ENCODE measurements at regions not wholly inside any gene's neighbourhood (a gene's known extent, or its start where the extent isn't known, plus 50 kb on each side); places are given as distances from the start of the nearest gene placed in this dataset.

DNA sequence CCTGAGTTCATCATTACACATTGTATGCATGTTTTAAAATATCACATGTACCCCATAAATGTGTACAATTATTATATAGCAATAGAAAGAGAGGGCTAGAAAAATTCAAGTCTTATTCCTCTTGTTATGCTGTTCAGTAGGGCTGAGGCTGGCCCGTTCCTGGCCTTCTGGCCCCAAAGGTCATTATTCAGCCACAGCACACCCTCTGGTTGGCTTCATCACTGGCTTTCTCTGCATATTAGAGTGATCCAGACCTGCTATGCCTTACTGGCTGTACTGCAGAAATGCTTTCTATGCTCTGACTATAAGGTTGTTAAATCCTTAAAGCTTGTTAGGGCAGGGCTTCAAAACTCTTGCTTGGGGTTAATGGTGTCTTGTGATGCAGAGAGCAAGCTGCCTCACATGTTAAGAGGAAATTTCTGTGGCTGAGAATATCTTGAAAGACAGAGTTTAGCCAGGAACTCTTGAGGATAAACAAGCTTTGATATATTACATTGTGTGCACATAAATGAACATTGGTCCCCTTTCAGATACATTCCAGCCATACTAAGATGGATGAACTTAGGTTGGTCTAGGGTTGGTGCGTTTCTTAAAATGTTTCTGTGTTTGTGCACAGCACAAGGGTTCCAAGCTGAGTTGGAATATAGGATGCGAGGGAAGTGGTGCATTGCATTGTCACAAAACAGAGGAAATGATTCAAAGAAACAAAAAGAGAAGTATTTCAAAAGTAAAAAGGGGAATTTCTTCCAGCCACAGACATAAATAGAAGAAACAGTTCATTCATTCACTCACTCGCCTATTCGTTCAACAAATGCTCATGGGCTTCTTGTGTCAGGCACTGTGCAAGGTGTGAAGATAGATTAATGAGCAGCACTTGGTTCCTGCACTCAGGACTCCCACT lies 61.6 kb upstream of the WDR11 start:
- H3K9me3 Mint-ChIP-seq (ENCODE audit: unreplicated experiment): no peaks in the 10 kb centered on the region
- H3K36me3 ChIP-seq (ENCODE audit: control insufficient read depth, insufficient read depth, low read length): no peaks in the 10 kb centered on the region
- no peaks in the 10 kb centered on the region for H3K4me1 ChIP-seq
- intact Hi-C loops (cut with micrococcal nuclease; ENCODE audit: unreplicated experiment): no loop called here
- no TSS peak for BruUV-seq (replicated peaks)
- no peak overlapping the region for H3K27ac Mint-ChIP-seq (ENCODE audit: unreplicated experiment)
- POLR2A ChIA-PET: no interaction called here
- no peaks in the 10 kb centered on the region for H3K9me3 ChIP-seq
- TF ChIP-seq, protein P1, sequence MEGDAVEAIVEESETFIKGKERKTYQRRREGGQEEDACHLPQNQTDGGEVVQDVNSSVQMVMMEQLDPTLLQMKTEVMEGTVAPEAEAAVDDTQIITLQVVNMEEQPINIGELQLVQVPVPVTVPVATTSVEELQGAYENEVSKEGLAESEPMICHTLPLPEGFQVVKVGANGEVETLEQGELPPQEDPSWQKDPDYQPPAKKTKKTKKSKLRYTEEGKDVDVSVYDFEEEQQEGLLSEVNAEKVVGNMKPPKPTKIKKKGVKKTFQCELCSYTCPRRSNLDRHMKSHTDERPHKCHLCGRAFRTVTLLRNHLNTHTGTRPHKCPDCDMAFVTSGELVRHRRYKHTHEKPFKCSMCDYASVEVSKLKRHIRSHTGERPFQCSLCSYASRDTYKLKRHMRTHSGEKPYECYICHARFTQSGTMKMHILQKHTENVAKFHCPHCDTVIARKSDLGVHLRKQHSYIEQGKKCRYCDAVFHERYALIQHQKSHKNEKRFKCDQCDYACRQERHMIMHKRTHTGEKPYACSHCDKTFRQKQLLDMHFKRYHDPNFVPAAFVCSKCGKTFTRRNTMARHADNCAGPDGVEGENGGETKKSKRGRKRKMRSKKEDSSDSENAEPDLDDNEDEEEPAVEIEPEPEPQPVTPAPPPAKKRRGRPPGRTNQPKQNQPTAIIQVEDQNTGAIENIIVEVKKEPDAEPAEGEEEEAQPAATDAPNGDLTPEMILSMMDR (IDR thresholded peaks at IDR 0.05; ENCODE audit: insufficient read depth in 1 of 2, low read depth in 1 of 2, low read length in 1 of 2, severe bottlenecking in 1 of 2, unreplicated experiment in 1 of 2): no peak
- H3K4me3 Mint-ChIP-seq (ENCODE audit: unreplicated experiment): no peak overlapping the region
- H3K27me3 Mint-ChIP-seq (ENCODE audit: insufficient read depth, unreplicated experiment): peaks cover 27% of the 10 kb centered on the region
- H3K4me3 ChIP-seq (ENCODE audit: low read depth, low read length): no peak overlapping the region
- CTCF ChIA-PET: no interaction called here
- no peaks in the 10 kb centered on the region; the same call in 1 of the 2 replicates for H3K27me3 ChIP-seq (replicated peaks; ENCODE audit: control insufficient read depth, insufficient read depth, low read length)
- no peaks in the 10 kb centered on the region for H3K4me1 Mint-ChIP-seq (ENCODE audit: low read depth, unreplicated experiment)
- H3K36me3 Mint-ChIP-seq (ENCODE audit: insufficient read depth, unreplicated experiment): no peaks in the 10 kb centered on the region
- DNase-seq: no peak

DNA sequence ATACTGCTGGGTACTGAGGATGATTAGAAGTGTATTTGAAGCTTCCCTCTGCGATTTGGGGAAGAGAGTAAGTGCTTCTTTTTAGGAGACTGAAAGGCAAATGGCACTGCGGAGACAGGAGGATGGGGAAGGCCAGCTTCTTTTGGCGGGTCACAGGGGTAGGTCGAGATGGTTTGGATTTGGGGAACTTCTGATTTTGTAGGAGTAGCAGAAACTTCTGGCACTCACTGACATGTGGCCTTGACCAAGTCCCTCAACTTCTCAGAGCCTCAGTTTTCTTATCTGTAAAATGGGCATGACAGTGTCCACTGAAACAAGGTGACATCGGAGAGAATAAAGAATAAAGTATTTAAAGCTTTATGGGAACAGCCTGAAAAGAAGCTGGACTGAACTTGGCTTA lies 59.8 kb upstream of the WDR11 start:
- DNase-seq: no peak
- no peaks in the 10 kb centered on the region for H3K4me1 Mint-ChIP-seq (ENCODE audit: low read depth, unreplicated experiment)
- intact Hi-C loops (cut with micrococcal nuclease; ENCODE audit: unreplicated experiment): no loop called here
- BruUV-seq (replicated peaks): no TSS peak
- Histone ChIP-seq H3K4me3 (ENCODE audit: low read depth, low read length) (no peak overlapping the region), H3K27me3 (replicated peaks; ENCODE audit: control insufficient read depth, insufficient read depth, low read length) (no peaks in the 10 kb centered on the region; the same call in 1 of the 2 replicates), H3K36me3 (ENCODE audit: control insufficient read depth, insufficient read depth, low read length) (no peaks in the 10 kb centered on the region), H3K4me1 (no peaks in the 10 kb centered on the region), H3K9me3 (no peaks in the 10 kb centered on the region)
- CTCF ChIA-PET: no interaction called here
- POLR2A ChIA-PET: no interaction called here
- H3K27ac Mint-ChIP-seq (ENCODE audit: unreplicated experiment): no peak overlapping the region
- peaks cover 19% of the 10 kb centered on the region for H3K27me3 Mint-ChIP-seq (ENCODE audit: insufficient read depth, unreplicated experiment)
- H3K4me3 Mint-ChIP-seq (ENCODE audit: unreplicated experiment): no peak overlapping the region
- H3K9me3 Mint-ChIP-seq (ENCODE audit: unreplicated experiment): no peaks in the 10 kb centered on the region
- H3K36me3 Mint-ChIP-seq (ENCODE audit: insufficient read depth, unreplicated experiment): no peaks in the 10 kb centered on the region
- TF ChIP-seq, protein P1 (IDR thresholded peaks at IDR 0.05; ENCODE audit: insufficient read depth in 1 of 2, low read depth in 1 of 2, low read length in 1 of 2, severe bottlenecking in 1 of 2, unreplicated experiment in 1 of 2): no peak

DNA sequence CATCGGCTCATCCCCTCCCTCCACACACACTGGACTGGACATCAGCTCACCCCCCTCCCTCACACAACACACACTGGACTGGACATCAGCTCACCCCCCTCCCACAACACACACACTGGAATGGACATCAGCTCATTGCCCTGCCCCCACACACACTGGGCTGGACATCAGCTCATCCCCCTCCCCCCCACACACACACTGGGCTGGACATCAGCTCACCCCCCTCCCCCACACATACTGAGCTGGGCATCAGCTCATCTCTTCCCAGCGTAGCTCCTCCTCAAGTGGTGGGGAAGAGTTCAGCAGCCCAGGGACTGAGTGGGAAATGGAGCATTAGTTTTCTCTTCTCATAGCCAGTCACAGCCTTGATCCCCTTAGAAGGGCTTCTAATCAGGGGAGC lies 58.1 kb upstream of the WDR11 start:
- no peaks in the 10 kb centered on the region for H3K4me1 Mint-ChIP-seq (ENCODE audit: low read depth, unreplicated experiment)
- H3K4me1 ChIP-seq: no peaks in the 10 kb centered on the region
- no peak overlapping the region for H3K4me3 ChIP-seq (ENCODE audit: low read depth, low read length)
- no peaks in the 10 kb centered on the region for H3K36me3 ChIP-seq (ENCODE audit: control insufficient read depth, insufficient read depth, low read length)
- CTCF ChIA-PET: no interaction called here
- no peak overlapping the region for H3K27ac Mint-ChIP-seq (ENCODE audit: unreplicated experiment)
- no peaks in the 10 kb centered on the region for H3K36me3 Mint-ChIP-seq (ENCODE audit: insufficient read depth, unreplicated experiment)
- intact Hi-C loops (cut with micrococcal nuclease; ENCODE audit: unreplicated experiment): no loop called here
- DNase-seq: no peak
- no peaks in the 10 kb centered on the region for H3K9me3 Mint-ChIP-seq (ENCODE audit: unreplicated experiment)
- TF ChIP-seq, protein P1 (IDR thresholded peaks at IDR 0.05; ENCODE audit: insufficient read depth in 1 of 2, low read depth in 1 of 2, low read length in 1 of 2, severe bottlenecking in 1 of 2, unreplicated experiment in 1 of 2): no peak
- BruUV-seq (replicated peaks): no TSS peak
- no peaks in the 10 kb centered on the region for H3K9me3 ChIP-seq
- H3K27me3 Mint-ChIP-seq (ENCODE audit: insufficient read depth, unreplicated experiment): peaks cover 11% of the 10 kb centered on the region
- no peaks in the 10 kb centered on the region; the same call in 1 of the 2 replicates for H3K27me3 ChIP-seq (replicated peaks; ENCODE audit: control insufficient read depth, insufficient read depth, low read length)
- POLR2A ChIA-PET: no interaction called here
- no peak overlapping the region for H3K4me3 Mint-ChIP-seq (ENCODE audit: unreplicated experiment)

Data from Caco-2 (cell line).